Stimulated activated CD8-positive, alpha-beta memory T cell treated with anti-CD3 and anti-CD28 coated beads, Interleukin-15, amount 100 ng/mL, for 48 hours (primary cell): ENCODE measurements at regions not wholly inside any gene's neighbourhood (a gene's known extent, or its start where the extent isn't known, plus 50 kb on each side); places are given as distances from the start of the nearest gene placed in this dataset.

Experiments used
- DNase-seq, 2 donors: peaks; one replicate each; pipeline ENCODE4 v3.0.0-alpha.2; 2020; ENCODE audit warnings: low read depth in 2 of 2

- no peak for DNase-seq
These were observed 157.0 kb downstream of the ERMARD start for GRCh38 chr6:169908403-169908933.

- no peak for DNase-seq
These were observed 156.1 kb downstream of the ERMARD start for GRCh38 chr6:169907419-169908115.

DNA sequence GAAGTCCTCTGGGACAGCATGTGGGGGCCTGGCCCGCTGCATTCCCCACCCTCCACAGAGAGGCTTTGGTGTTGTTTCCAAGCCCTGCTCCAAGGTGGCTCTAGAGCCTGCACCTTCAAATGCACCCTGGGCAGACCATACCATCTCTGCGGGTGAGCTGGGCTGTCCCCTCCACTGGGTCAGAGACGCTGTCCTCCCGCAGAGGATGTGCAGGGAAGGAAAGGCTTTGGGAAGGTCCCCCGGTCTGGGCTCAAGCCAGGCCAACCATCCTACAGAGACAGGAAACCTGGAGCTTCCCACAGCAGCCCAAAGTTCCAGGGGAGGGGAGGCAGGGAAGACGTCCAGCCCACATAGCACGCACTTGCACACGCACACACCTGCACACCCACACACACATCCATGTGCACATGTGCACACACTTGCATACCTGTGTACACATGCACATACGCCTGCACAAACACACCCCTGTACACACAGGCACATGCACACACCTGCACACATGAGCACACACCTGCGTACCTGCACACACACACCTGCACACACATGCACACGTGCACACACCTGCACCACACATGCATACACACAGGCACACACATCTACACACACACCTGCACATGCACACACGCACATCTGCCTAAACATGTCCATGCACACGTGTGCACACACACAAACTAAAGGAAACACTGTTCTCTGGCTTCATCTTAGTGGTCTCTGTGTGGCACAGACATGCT lies 155.4 kb downstream of the ERMARD start:
- DNase-seq = no peak

GRCh38 chr6:169906004-169906687 lies 154.7 kb downstream of the ERMARD start:
- no peak for DNase-seq

GRCh38 chr6:169905041-169905807 lies 153.8 kb downstream of the ERMARD start:
- no peak for DNase-seq

GRCh38 chr6:169904051-169904922 lies 152.9 kb downstream of the ERMARD start:
- no peak for DNase-seq

DNA sequence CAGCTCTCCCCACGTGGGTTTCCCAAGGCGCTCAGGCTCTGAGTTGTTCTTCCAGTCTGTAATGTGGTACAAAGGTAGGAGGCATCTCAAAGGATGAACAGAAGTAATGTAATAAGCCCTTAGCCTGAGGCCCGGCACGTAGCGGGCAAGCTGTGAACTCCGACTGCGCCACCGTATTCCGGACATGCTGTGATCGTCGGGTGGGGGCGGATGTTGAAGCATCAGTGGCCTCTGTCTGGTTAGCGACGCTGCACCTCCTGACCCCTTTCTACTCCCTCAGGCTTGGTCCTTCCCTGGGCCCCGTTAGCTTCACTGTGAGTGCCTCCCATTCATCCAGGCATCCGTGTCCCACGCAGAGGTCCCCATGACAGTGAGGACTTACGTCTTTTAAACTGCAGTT lies 151.7 kb downstream of the ERMARD start:
- no peak for DNase-seq

DNA sequence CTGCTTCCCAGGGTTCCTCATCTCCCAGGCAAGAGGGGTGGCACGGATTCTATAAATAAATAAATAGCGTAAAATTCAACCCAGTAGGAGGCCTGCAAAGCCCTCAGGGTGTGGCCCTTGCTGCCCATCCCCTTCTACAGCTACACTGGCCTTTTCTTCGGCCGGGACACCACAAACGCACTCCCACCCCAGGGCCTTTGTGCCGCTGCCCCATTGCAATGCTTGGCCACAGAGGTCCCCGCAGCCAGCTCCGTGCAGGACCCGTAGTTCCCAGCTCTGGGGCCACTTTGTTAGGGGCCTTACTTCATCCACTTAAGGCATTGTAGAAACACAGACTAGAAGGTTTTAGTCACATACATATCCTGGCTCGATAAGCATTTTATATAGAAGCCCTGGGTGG lies 151.2 kb downstream of the ERMARD start:
- no peak for DNase-seq

DNA sequence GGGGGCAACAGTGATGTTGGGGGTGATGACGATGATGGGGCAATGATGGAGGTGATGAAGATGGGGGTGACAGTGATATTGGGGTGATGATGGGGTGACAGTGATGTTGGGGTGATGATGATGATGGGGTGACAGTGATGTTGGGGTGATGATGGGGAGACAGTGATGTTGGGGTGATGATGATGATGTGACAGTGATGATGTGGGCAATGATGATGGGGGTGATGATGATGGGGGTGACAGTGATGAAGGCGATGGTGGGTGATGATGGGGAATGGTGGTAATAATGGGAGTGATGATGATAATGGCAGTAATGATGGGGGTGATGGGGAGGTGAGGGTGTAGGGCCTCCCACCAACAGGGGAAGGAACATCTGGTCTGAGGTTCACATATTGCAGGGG lies 150.6 kb downstream of the ERMARD start:
- DNase-seq = no peak

DNA sequence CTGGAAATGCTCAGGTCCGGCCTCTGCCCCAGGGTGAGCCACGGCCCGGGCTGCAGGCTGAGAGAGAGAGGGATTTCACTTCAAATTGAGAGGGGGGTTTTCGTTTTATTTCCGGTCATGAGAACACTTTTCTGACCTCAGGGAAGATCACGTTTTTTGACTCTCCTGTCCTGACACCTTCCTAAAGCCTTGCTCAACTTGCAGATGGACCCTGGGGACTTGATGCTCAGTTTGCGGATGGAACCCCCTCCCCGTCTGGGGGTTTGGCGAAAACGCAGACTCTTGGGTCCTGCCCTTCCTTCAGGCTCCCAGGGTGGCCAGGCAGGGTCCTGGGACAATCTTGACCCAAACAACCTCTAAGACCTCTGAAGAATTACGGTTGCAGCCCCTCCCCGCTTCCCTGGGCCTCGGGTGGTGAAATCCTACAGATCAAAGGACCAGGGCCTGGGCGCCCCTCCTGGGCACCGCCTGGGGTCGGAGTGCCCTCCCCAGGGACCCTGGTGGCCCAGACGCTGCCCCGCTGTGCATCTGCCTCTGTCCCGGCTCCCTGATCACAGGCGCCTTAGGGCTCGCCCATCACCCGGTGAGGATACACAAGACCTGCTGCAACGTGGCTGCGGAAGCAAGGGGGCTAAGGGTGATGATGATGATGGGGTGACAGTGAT lies 148.2 kb downstream of the ERMARD start:
- DNase-seq = no peak

GRCh38 chr6:169898788-169899480 lies 147.5 kb downstream of the ERMARD start:
- DNase-seq = no peak

DNA sequence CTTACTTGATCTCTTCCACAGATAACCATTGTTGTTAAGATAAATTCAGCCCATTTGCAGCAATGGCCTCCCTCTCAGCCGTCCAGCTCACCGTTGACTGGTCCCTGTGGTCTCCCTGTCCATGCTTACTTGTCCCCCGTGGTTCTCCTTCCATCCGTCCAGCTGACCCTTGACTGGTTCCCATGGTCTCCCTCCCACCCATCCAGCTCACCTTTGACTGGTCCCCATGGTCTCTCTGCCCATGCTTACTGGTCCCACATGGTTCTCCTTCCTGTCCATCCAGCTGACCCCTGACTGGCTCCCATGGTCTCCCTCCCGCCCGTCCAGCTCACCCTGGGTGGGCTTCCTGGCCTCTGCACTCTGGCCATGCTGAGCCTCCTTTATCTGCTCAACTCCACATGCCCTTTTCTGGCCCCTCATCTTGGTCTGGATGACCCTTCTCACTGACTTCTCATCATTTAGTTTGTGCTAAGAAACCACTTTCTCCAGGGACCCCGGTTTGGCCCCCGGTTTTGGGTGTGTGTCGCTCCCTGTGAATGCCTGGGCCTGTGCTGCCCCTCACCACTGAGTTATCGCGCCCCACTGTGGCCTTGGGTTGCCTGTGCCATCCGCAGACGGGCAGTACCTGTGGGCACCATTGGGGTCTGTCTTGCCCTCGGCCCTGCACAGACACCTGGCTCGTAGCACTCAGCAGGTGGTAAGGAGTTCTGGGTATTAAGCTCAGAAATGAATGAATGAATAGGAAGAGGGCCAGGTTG lies 146.4 kb downstream of the ERMARD start:
- no peak for DNase-seq

- no peak for DNase-seq
These were observed 145.5 kb downstream of the ERMARD start for GRCh38 chr6:169896826-169897456.

DNA sequence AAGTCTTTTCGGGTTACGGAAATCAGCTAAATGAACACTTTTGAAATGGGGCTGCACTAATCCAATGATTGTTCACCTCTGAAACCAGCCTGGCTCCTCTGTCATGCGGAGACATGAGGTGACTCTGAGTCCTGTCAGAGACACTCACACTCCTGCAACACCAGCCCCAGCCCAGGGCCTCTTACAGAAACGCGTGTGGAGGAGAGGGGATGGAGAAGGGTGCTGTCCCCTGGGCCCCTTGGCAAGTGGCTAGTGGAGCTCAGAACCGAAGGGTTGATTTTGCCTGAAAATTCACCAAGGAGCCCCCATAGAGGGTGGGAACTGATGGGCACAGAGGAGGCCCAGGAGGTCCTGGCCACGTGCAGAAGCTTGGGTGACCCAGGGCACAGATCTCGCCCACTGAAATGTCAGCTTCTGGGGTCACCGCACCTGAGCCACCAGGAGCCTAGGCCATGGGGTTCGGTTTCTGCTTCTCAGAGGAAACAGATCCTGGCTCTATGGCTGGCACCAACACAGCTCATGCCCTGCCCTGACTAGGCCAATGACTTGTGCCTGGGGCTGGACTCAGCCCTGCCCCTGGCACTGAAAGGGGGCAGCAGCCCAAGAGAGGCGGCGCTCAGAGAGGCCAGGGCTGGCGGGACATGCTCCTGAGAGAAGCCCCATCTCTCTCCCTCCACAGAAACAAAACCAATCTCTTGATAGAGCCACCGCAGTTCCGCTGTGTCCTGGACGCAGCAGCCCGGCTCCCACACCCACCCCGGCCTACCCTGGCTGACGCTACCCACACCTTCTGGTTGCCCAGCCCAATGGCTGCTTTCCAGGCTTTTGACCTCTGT lies 144.7 kb downstream of the ERMARD start:
- DNase-seq = no peak

DNA sequence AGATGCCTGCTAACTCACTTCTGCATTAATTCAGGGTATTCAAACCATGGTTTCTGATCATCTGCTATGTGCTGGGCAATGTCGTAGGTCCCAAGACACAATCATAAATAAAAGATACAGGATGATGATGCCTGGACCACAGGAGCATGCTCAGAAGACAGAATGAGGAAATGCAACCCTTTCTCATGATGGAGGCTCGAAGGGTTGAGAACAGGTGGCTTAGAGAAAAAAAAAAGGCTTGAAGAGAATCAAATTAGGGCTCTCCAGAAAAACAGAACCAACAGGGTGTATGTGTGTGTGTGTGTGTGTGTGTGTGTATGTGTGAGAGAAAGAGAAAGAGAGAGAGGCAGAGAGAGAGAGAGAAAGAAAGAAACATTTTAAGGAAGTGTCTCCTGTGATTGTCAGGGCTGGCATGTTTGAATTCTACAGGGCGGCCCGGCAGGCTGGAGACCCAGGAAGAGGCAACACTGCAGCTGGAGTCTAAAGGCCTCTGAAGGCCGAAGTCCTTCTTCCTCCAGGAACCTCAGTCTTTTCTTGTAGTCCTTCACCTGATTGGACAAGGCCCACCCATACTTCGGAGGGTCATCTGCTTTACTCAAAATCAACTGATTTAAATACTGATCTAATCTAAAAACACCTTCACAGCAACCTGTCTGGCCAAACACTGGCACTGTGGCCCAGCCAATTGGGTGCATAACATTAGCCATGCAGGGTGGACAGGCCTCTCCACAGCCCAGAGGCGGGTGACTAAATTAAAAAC lies 143.8 kb downstream of the ERMARD start:
- no peak for DNase-seq

DNA sequence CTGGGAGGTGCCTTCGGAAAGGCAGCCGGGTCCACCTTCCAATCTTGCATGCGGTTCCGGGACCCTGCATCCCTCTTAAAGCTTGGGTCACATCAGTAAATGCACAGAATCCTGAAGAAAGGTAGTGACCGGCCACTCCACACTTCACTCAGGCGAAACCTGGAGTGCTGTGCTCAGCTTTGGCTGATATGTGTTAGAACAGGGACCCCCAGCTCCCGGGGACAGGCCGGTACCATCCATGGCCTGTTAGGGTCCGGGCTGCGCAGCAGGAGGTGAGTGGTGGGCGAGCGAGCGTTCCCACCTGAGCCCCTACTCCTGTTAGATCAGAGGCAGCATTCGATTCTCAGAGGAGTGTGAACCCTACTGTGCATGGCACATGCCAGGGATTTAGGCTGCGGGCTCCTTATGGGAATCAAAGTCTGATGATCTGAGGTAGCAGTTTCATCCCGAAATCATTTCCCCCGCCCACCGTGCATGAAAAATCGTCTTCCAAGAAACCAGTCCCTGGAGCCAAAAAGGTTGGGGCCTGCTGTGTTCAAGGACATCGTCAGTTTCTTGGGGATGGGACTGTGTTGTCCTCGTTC lies 143.0 kb downstream of the ERMARD start:
- DNase-seq = no peak
